ENCODE measurements at regions not wholly inside any gene's neighbourhood (a gene's known extent, or its start where the extent isn't known, plus 50 kb on each side); places are given as distances from the start of the nearest gene placed in this dataset.

DNA sequence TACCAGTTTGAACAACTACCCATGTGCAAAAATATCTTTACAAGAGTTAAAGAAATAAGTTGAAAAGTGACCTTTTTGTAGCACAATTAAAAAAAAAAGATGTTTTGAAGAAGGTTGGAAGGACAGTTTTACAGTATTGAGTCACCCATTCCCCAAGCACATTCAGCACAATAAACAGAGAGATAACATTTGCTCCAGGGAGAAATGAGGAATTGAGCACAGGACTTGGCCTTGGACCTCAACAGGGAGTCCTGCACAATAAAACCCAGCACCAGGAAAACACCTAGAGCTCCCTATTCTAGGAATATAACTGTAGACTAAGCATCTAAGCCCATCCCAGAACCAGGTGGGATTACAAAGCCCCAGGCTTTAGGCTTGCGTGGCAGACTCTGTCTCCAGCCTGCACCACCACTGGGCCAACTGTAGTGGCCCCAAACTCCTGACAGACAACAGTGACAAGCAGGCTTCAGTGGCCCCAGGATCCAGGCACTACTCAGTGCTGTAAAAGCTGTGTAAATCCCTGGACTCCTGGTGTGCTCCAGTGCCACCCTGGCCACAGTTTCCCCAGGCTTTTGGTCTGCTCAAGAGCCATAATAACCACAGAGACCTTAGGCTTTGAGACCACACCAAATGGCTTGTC is 857.2 kb downstream of the SLITRK1 start:
- no peak for DNase-seq (ENCODE audit: unreplicated experiment)
- Mint-ChIP-seq H3K4me3 (ENCODE audit: unreplicated experiment) (no peak overlapping the region), H3K4me1 (ENCODE audit: insufficient read depth, unreplicated experiment) (no peaks in the 10 kb centered on the region), H3K27me3 (ENCODE audit: insufficient read depth, unreplicated experiment) (no peaks in the 10 kb centered on the region), H3K36me3 (ENCODE audit: insufficient read depth, unreplicated experiment) (no peaks in the 10 kb centered on the region), H3K27ac (ENCODE audit: low read depth, unreplicated experiment) (no peak overlapping the region), H3K9me3 (ENCODE audit: unreplicated experiment) (peaks cover 11% of the 10 kb centered on the region)
- ChIA-PET POLR2A (no interaction called here), CTCF (interaction anchor here (0.6 to 0.9 kb wide), 2 partner anchors 22 to 26 kb away, joined by 3 read pairs; no protein-coding TSS in a partner anchor)
- intact Hi-C loops (cut with micrococcal nuclease): no loop called here
- TF ChIP-seq, protein P1, sequence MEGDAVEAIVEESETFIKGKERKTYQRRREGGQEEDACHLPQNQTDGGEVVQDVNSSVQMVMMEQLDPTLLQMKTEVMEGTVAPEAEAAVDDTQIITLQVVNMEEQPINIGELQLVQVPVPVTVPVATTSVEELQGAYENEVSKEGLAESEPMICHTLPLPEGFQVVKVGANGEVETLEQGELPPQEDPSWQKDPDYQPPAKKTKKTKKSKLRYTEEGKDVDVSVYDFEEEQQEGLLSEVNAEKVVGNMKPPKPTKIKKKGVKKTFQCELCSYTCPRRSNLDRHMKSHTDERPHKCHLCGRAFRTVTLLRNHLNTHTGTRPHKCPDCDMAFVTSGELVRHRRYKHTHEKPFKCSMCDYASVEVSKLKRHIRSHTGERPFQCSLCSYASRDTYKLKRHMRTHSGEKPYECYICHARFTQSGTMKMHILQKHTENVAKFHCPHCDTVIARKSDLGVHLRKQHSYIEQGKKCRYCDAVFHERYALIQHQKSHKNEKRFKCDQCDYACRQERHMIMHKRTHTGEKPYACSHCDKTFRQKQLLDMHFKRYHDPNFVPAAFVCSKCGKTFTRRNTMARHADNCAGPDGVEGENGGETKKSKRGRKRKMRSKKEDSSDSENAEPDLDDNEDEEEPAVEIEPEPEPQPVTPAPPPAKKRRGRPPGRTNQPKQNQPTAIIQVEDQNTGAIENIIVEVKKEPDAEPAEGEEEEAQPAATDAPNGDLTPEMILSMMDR (IDR thresholded peaks at IDR 0.05; ENCODE audit: unreplicated experiment): no peak
- no TSS peak for BruUV-seq (replicated peaks)

DNA sequence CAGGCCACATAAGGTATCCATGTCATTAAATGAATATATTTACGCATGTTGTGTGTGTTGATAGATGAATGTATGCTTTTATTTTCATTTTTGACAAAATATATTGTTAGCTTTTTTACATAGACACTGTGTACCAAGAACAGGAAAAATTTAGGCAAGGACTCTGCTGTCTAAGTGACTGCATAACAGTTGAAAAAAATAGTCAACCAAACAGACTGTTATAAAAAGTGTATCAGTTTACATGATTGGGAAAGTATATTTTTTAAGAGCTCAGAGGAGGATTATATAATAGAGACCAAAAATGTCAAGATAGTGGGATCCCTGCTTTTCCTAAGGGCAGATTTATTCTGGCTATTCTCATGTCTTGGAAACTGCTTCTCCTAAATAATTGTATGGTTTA is 858.0 kb downstream of the SLITRK1 start:
- Mint-ChIP-seq H3K4me3 (ENCODE audit: unreplicated experiment) (no peak overlapping the region), H3K4me1 (ENCODE audit: insufficient read depth, unreplicated experiment) (no peaks in the 10 kb centered on the region), H3K27me3 (ENCODE audit: insufficient read depth, unreplicated experiment) (no peaks in the 10 kb centered on the region), H3K9me3 (ENCODE audit: unreplicated experiment) (peaks cover 11% of the 10 kb centered on the region), H3K36me3 (ENCODE audit: insufficient read depth, unreplicated experiment) (no peaks in the 10 kb centered on the region), H3K27ac (ENCODE audit: low read depth, unreplicated experiment) (no peak overlapping the region)
- BruUV-seq (replicated peaks): no TSS peak
- intact Hi-C loops (cut with micrococcal nuclease): no loop called here
- TF ChIP-seq, protein P1 (IDR thresholded peaks at IDR 0.05; ENCODE audit: unreplicated experiment): no peak
- no peak for DNase-seq (ENCODE audit: unreplicated experiment)
- ChIA-PET POLR2A (no interaction called here), CTCF (no interaction called here)

- Mint-ChIP-seq H3K4me3 (ENCODE audit: unreplicated experiment) (no peak overlapping the region), H3K4me1 (ENCODE audit: insufficient read depth, unreplicated experiment) (no peaks in the 10 kb centered on the region), H3K27ac (ENCODE audit: low read depth, unreplicated experiment) (no peak overlapping the region), H3K36me3 (ENCODE audit: insufficient read depth, unreplicated experiment) (no peaks in the 10 kb centered on the region), H3K9me3 (ENCODE audit: unreplicated experiment) (peaks cover 11% of the 10 kb centered on the region), H3K27me3 (ENCODE audit: insufficient read depth, unreplicated experiment) (no peaks in the 10 kb centered on the region)
- BruUV-seq (replicated peaks): no TSS peak
- POLR2A ChIA-PET: no interaction called here
- DNase-seq (ENCODE audit: unreplicated experiment): no peak
- intact Hi-C loops (cut with micrococcal nuclease): no loop called here
- CTCF ChIA-PET: no interaction called here
- TF ChIP-seq, protein P1 (IDR thresholded peaks at IDR 0.05; ENCODE audit: unreplicated experiment): no peak
Measured at GRCh38 chr13:83019986-83020385, 862.3 kb downstream of the SLITRK1 start.

GRCh38 chr13:83009987-83010386 is 872.3 kb downstream of the SLITRK1 start:
- TF ChIP-seq, protein P1 (IDR thresholded peaks at IDR 0.05; ENCODE audit: unreplicated experiment): no peak
- Mint-ChIP-seq H3K27ac (ENCODE audit: low read depth, unreplicated experiment) (no peak overlapping the region), H3K9me3 (ENCODE audit: unreplicated experiment) (peaks cover 7% of the 10 kb centered on the region), H3K36me3 (ENCODE audit: insufficient read depth, unreplicated experiment) (no peaks in the 10 kb centered on the region), H3K4me1 (ENCODE audit: insufficient read depth, unreplicated experiment) (peaks cover 8% of the 10 kb centered on the region), H3K27me3 (ENCODE audit: insufficient read depth, unreplicated experiment) (no peaks in the 10 kb centered on the region), H3K4me3 (ENCODE audit: unreplicated experiment) (no peak overlapping the region)
- ChIA-PET CTCF (no interaction called here), POLR2A (interaction anchor here (0.7 kb wide), 1 partner anchor 21 kb away, joined by 3 read pairs; no protein-coding TSS in a partner anchor)
- DNase-seq (ENCODE audit: unreplicated experiment): no peak
- BruUV-seq (replicated peaks): no TSS peak
- intact Hi-C loops (cut with micrococcal nuclease): no loop called here
